DMS114 treated with DMSO at 0.1 percent for 48 hours (cell line): ENCODE measurements at regions not wholly inside any gene's neighbourhood (a gene's known extent, or its start where the extent isn't known, plus 50 kb on each side); places are given as distances from the start of the nearest gene placed in this dataset.

ENCODE experiments used
- DNase-seq: peaks from one replicate; lab custom pipeline; 2025; ENCODE audit not compliant: unreplicated experiment; lab: John Stamatoyannopoulos, UW

DNA sequence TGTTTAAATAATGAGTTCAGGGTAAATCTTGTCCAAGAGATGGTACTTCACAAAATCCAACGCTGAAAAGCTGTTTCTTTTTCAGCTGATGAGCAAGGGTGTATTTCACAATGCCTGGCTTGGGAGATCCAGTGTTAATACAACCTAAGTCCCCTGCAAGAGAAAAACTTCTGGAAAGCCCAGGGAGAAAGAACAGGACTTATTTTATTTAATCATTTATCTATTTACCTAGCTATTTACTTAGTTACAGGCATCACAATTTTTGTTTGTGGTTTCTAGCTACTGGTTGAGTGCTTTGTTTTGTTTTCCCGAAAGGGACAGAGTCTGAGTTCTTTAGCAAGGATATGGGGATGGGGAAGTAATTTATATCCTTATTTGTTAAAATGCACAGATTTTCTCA is 598.2 kb upstream of the SYT4 start:
- DNase-seq: no peak

DNA sequence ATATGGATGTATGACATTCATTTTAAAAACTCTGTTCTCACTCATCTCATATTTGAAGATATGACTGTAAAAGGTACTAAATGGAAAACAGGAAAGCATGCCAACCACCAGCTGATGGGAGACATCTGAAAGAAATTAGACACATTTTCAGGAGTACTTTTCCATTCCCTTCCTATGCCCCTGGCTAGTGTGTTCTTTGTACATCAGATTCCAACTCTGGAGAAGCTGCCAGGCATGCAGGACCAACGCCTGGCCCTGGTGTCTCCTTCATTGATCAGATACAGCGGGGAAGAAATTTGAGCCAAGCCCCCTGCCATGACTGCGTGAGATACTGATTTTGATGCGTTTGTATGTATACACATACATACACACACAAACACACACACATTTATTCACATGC is 599.0 kb upstream of the SYT4 start:
- DNase-seq: no peak

DNA sequence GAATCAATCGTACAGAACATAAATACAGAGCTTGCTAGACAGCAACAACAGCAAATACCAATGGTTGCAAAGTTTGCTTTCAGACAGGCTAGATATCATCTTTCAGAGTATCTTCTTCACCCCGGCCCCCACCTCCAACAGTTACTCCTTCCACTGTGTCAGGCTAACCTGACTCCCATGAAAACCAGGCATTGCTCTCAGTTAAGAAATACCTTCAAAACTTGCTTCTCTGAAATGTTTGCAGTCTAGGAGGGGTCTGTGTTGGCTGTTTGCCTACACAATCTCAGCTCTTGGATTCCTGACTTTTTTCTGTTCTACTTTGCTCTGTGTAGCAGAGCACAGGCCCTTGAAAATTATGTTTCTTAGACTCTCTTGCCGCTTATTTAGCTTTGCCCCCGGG is 599.5 kb upstream of the SYT4 start:
- no peak for DNase-seq

DNA sequence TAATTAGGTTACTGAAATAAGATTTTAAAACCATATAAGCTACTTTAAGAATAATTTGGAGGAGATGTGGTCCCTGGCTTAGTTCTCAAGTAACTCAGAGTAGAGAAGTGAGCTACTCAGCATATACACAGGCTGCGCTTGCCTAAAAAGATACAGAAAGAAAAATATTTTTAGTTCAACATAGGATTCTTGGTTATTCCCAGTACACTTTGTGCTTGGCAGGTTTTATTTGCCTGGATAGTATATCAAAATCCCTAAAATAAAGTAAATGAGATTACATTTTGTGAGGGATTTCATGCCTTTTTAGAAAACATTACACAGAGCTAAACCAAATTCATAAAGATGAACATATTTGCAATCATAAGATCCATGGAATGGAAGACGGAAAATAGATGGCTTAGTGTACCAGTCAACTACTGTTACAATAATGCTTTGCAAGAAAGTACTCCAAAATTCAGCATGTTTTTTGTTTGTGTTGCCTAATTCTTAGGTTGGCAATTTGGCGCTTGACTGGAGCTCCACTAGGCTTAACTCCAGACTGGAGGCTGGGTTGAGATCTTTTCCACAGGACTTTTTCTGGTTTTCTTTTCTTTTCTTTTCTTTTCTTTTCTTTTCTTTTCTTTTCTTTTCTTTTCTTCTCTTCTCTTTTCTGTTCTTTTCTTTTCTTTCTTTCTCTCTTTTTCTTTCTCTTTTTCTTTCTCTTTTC is 600.5 kb upstream of the SYT4 start:
- no peak for DNase-seq

DNA sequence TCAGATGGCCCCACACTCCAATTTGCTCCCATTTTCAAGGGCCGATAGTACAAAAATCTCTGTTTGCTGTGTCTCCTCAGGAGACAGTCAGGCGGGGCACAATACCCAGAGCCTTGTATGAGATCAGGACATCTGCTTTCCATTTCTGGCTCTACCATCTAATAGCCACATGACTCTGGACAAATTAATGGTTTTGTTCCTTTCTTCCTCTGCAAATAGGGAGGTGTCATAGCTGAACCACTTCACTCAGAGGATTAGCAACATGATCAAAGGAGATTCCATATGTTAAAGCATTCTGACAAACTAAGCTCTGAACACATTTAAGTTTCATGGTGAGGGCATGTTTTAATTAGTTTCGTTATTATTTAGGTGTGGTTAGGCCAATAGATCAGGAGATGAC is 602.1 kb upstream of the SYT4 start:
- no peak for DNase-seq

DNA sequence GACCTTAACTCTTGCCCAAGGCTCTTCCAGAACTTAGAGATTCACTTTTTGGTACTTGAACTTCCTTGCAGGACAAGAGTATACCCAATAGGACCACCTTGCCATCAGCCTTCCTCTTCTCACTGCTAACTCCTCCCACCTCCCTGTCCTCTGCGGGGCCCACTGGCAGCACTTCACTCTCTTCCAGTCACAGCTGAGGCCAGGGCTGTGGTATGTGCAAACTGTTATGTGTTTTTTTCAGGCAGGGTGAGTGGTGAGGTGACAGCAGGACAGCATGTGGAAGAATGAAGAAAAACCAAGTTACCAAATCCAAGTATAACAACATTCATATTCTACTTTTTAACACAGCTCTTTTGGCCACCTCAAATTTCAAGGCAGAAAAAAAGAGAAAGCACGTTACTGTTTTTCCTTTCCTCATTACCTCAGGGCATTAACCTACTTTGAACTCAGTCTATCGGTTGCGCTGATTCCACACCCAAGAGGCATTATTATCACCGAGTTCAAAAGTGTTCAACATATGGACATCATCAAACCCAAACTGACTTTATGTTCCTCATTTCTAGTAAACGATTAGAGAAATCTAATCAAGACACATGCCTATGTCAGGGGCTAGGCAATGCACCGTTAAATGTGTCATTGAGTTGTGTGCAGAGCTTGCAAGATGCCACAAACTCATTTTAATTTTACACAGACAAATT is 605.2 kb upstream of the SYT4 start:
- no peak for DNase-seq

DNA sequence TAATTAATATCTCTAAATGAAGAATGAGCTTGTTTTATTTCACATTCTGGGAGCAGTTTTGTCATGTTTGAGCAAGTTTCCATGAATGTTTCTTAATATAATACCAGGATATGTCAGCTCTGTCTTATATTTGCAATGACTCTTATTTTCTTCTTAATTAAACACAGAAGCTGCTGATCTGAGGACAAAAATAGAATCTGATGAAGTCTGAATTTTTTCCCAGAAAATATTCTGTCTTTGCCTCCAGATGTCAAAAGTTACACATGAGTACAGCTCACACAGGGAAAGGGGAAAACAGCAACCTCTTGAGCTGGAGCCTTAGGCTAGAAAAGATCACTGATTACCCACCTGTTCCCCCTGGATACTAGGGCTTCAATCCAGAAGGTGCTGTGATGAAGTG is 606.6 kb upstream of the SYT4 start:
- DNase-seq: no peak

DNA sequence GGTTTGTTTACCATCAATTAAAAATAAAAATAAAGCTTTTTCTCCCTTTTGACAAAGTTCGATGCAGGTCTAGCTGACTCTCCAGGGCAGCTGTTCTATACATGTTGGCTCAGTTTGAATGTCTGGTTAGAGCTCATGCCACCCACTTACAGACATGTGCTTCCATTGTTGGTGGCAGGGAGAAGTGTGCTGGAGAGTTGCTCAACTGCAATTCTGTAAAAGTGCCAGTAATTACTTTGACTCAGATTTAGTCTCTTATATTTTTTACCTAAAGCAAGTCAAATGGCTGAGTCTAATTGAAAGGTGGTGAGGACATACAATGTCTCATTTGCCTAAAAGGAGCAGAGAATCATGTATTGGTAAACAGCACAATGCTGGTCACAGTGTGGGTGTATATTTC is 609.1 kb upstream of the SYT4 start:
- DNase-seq: no peak

DNA sequence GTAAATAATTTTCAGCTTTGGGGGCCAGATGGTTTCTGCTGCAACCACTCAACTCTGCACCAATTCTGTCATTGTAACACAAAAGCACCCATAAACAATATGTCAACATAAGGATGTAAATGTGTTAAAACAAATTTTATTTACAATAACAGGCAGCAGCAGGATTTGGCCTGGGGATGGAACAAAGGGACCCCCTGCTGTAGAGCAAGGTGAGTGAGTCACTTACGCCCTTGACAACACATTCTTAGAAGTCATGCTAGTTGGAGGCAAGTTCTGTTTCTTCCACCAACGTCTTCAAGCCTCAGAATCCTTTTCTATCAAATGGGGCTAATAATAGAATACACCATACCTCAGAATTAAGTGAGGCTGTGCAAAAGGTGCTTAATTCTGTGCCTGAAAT is 610.2 kb upstream of the SYT4 start:
- no peak for DNase-seq

DNA sequence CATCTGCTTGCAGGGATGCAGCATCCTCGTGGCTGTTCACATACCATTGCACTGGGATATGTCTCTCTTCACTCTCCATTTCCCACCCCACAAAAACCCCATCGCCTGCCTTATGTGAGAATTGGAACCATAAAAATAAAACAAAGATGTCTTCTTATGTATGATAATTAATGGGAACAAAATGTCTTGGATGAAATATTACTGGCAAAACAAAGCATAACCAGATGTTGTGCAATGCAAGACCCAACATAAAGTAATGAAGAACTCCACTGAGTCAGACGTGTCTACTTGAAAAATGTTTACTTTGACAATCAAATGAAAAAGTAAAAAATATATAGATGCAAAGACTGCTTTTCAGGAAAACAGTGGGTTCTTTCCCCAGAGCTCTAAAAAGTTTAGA is 611.3 kb upstream of the SYT4 start:
- DNase-seq: no peak

DNA sequence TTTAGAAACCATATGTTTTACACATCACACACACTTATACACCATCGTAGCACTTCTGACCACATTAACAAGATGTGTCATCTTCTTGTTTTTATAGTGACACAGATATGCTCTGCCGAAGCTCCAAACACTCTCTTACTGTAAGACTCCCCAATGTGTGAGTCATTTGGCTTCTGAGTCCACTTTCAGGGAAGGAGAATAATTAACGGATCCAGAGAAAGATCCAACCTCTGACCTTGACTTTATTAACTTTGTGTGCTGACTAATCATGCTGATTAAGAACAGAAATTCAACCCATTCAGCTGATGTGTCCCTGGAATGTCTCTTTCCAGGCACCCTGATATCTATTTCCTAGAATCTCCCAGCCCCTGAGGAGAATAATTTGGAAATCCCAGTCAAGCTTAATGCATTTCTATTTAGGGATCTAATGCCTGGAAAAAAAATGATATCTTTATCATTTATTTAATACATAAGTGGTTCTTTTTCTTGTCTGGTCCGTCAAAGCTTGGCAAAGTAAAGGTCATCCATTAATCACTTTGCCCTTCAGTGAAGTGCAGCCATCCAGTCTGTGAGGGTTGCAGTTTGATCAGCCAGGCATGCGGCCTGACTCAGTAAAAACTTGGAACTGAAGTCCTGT is 615.8 kb upstream of the SYT4 start:
- DNase-seq: no peak

DNA sequence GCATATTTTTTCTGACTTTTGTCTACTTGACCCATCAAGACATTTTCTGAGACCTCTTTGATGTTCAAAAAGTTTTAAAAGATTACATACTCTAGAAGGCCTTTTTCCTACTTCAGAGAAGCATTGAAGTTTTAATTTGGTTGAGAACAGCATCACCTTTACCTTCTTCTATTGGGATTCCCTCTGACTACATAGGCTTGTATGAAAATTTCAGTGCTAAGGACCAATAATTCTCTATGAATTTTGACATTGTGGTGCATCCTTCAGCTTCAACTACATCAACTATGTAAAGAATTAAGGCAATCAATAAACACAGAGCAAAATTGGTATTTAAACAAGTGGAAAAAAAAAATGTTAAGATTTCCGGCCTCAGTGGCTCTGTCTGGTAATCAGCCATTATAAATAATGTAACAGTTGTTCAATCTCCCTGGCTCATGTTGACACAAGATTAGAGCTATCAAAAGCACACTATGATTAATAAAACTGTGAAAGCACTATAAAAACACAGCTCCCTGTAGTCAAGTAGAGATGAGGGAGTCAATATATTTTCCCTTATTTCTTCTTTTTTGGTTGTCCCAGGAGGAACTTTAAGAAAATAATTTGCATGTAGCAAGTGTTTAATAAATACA is 627.0 kb upstream of the SYT4 start:
- DNase-seq: no peak

DNA sequence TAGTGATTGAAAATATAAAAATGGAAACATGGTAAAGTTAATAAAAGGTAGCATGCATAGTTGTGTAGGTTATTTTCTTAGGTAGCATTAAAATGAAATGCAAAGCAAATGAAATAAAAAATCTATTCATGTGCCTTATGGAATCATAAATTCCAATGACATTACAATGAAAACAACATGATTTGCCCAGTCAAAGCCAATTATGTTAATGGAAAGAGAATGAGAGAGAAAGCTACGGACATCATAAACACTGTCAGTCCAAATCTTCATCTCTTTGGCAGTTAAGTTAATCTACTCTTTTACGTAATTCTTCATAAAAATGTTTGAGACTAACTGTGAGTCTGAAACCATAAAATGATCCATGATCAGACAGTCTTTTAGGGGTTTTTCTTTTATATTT is 636.7 kb upstream of the SYT4 start:
- no peak for DNase-seq

DNA sequence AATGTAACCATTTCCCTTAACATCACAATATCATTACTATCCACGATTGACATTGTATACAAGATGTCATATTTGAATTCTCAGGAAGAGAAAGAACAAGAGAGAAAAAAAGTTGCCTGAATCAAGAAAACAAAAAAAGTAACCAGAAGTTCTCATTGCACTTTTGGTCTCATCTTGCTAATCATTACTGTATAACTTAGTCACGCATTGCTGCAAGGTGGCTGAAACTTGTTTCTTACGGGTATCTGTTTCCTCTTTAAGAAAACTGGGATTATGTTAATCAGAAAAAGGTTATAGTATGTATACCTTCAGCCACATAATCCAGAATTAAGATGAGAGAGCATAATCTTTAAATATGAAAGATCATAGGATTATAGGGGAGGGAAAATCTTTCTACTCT is 639.7 kb upstream of the SYT4 start:
- DNase-seq: no peak

DNA sequence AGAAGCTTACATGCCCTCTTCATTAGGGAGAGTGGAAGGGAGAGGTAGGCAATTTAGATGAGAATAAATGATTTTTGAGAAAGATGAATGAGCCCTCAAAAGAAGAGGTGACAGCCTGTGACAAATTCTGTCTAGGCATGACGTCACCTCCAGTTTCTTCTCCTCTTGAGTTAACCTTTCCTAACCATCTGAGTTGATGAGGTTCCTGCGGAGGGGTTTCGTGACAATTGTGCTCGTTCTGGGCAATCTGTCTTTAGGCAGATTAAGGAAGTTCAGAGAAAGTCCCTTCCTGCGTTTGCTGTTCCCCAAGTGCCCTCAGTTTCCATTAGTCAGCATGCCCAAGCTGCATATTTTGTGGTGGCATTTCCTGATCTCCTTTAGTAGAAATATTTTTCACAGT is 640.2 kb upstream of the SYT4 start:
- DNase-seq: no peak

DNA sequence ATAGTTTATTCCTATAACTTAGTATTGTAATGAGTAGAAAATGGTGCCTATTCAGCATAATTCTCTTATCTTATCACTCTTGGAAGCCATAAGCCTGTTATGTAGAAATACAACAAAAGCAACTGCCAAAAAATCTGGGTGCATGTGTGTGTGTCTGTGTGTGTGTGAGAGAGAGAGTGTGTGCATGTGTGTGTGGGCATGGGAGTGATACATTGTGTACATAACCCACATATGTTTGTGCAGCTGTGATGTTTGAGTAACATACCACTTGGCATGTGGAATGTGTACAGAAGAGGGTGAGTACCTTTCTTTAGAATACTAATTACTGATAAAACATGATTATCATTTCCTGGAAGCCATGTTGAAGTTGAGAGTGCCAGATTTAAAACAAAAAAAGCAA is 642.3 kb upstream of the SYT4 start:
- DNase-seq: no peak

DNA sequence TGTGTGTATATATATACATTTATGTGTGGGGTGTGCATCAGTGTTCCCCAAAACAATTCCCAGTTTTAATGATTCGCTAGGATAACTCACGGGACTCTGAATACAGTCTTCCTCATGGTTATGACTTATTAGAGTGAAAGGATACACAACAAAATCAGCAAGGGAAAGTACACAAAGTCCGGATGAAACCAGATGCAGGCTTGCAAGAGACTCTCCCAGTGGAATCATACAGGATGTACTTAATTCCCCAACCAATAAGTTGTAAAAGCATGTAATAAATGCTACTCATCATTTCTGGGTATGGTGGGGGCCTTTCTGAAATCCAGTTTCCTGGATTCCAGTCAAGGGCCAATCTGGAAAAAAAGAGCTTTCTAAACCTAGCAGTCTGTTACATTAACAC is 654.1 kb upstream of the SYT4 start:
- DNase-seq: no peak

DNA sequence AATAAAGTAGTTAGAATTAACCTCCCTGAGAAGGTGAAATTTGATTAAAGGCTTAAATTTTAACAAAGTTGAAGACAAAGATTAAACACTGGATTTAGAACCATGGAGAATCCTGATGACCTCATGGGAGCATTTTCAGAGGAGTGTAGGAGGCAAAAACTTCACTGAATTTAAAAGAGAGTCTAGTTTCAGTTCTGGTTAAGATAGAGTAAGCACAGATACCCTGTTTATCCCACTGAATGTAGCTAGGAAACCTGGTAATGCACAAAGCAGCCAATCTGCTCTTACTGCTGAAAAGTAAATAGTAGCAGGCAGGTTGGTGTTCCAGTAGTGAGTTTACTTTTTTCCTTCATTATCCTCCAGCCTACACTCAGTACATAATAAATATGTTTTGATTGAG is 654.9 kb upstream of the SYT4 start:
- no peak for DNase-seq

DNA sequence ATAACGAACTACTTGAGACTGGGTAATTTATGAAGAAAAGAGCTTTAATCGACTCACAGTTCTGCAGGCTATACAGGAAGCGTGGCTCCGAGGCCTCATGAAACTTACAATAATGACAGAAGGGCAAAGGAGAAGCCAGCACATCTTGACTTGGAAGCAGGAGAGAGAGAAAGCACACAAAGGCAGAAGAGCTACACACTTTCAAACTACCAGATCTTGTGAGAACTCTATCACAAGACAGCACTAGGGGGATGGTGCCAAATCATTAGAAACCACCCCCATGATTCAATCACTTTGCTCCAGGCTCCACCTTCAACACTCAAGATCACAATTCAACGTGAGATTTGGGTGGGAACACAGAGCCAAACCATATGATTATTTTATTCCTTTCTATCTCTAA is 655.9 kb upstream of the SYT4 start:
- DNase-seq: no peak

DNA sequence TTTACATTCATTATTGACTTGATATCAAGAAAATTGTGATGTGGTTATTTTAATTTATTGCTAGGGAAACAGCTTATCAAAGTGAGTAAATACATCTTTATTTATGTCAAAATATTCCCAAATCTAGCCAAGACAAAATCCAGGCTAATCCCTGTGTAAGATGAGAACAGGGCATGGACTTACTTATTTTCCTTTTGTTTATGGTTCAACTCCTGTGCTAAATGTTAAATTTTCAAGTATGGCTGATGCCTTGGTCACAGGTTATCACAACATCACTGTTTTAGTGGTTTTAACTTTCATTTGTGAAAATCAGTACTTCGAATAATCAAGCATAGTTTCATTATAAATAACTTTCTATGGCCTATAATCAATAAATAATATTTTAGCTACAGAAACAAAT is 657.0 kb upstream of the SYT4 start:
- DNase-seq: no peak

DNA sequence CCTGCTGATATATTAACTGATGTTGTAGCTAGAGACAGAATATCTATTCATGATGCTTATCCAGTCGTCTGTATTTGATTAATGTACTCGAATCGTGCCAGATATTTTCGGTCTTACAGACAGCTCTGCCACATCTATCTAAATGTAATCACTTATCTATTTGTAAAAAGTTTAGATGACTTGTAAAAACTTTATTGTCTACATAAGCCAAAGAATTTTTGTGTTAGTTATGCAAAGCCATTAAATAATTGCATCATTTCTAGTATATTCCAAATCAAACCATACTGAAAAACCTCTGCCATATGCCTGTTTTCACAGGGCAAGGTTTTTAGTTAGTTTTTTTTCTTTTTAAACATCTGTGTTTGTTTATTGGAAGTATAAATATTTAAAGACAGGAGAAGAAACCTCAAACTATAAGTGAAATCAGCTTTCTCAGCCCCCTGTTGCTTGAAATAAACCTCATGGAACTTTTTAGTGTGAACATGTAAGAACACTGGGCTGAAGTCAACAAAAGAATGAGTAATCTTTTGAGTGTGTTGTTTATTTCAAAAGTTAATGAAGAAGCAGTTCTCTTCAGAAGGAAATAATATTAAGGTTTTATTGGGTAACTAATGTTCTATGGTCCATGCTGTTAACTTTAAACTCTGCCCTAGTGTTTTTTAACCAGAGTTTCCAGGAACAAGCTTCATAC is 657.6 kb upstream of the SYT4 start:
- DNase-seq: no peak

DNA sequence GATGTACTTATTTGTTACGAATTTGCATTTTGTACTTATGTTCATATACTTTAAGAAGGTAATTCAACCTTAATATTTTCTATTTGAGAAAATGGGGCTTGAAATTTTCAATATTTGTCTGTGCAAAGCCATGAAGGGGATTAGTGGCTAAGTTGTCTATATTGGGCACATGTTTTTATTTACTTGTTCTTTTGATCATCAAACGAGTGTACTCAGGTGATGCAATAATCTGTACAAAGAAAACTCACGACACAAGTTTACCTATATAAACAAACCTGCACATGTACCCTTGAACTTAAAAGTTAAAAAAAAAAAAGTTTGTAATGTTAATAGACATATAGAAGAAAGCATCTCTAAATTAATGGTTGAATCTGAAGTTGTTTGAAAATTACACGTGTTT is 658.9 kb upstream of the SYT4 start:
- no peak for DNase-seq
